ENCODE measurements at regions not wholly inside any gene's neighbourhood (a gene's known extent, or its start where the extent isn't known, plus 50 kb on each side); places are given as distances from the start of the nearest gene placed in this dataset.
"Not testable (repeated sequence)": the region's sequence is repeated elsewhere in the genome, so short reads cannot be mapped to it uniquely, and the experiment has no call there.

DNA sequence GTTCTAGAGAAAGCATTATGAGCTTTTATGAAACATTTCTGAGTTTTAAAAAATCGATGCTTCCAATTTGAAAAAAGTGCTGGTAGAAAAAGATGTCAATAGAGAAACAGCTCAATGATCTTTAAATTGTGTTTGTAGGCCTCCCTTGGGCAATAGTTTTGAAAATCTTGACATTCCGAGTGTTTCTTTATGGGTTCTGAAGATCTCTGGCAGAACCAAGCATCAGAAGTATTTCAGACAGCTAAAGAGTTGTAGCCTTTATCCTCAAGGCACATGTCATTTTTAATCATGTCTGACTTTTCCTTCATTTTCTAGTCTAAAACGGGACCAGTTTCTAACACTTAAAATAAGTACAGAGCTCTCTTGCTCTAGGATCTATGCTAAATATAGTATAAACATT, 188.1 kb upstream of the CBLB start:
- Mint-ChIP-seq H3K4me3 (no peak overlapping the region), H3K27me3 (no peaks in the 10 kb centered on the region), H3K4me1 (peaks cover 9% of the 10 kb centered on the region), H3K27ac (no peak overlapping the region), H3K9me3 (ENCODE audit: low read depth) (peaks cover 3% of the 10 kb centered on the region), H3K36me3 (ENCODE audit: low read depth) (peaks cover under 1% of the 10 kb centered on the region)
- ATAC-seq (no peak), DNase-seq (no peak)
- CTCF ChIA-PET = interaction anchor here (1.7 kb wide), 1 partner anchor 10 kb away, joined by 6 read pairs; no protein-coding TSS in a partner anchor
- intact Hi-C loops (cut with DNase I, micrococcal nuclease) = no loop called here
- POLR2A ChIA-PET = no interaction called here

DNA sequence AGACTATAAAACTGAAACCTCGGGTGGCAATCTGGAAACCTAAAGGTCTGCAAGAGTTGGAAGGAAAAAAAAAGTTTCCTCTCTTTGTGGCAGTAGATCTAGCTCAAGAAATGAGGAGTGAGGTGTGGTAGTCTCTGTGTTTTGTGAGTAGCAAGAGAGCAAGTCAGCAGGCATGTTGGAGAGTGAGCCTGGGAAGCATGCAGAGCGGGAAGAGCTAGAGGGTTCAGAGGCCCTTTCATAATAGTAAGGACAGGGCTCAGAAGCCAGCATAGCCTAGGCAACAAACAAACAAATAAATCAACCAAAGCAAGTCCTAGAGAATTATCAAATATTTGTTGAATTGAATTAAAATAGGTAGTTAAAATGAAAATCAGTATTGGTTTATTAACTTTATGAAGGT, 189.7 kb upstream of the CBLB start:
- ATAC-seq (no peak), DNase-seq (no peak)
- H3K4me1 Mint-ChIP-seq = peaks cover 9% of the 10 kb centered on the region
- POLR2A ChIA-PET = interaction anchor here (0.6 kb wide), 2 partner anchors 9 to 44 kb away, joined by 3 read pairs; no protein-coding TSS in a partner anchor
- H3K9me3 Mint-ChIP-seq (ENCODE audit: low read depth) = peaks cover 3% of the 10 kb centered on the region
- no peak overlapping the region for H3K27ac Mint-ChIP-seq
- intact Hi-C loops (cut with DNase I, micrococcal nuclease) = no loop called here
- H3K4me3 Mint-ChIP-seq = no peak overlapping the region
- CTCF ChIA-PET = interaction anchor here (0.6 kb wide), 1 partner anchor 13 kb away, joined by 3 read pairs; no protein-coding TSS in a partner anchor
- H3K27me3 Mint-ChIP-seq = no peaks in the 10 kb centered on the region
- H3K36me3 Mint-ChIP-seq (ENCODE audit: low read depth) = no peaks in the 10 kb centered on the region

DNA sequence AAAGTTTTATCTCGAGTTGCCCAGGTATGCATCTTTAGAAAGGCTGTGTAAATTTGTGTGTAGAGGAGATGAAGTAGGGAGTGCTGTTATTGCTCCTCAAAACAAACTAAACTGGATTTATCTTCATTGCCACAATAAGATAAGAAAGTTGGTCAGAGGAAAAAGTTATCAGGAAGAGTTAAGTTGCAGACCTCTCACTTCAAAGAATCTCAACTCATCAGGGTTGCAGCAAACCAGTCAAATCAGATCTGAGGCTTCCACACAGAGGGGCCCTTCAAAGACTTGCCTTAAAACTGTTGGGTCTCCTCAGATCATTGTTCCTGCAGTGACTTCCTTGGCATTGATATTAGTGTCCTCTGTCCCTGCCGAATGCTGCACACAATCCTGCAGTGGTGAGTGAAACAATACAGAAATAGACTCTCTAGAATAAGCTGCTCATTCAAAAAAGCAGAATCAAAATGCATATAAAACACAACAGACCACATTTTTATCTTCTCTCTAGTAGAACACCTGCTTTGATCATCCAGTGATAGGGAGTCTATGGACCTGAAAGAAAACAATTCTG, 191.2 kb upstream of the CBLB start:
- H3K27ac Mint-ChIP-seq = no peak overlapping the region
- peaks cover 9% of the 10 kb centered on the region for H3K4me1 Mint-ChIP-seq
- ChIA-PET POLR2A (no interaction called here), CTCF (no interaction called here)
- ATAC-seq (no peak), DNase-seq (no peak)
- peaks cover 2% of the 10 kb centered on the region for H3K36me3 Mint-ChIP-seq (ENCODE audit: low read depth)
- peaks cover 8% of the 10 kb centered on the region for H3K9me3 Mint-ChIP-seq (ENCODE audit: low read depth)
- intact Hi-C loops (cut with DNase I, micrococcal nuclease) = no loop called here
- H3K27me3 Mint-ChIP-seq = no peaks in the 10 kb centered on the region
- H3K4me3 Mint-ChIP-seq = no peak overlapping the region

DNA sequence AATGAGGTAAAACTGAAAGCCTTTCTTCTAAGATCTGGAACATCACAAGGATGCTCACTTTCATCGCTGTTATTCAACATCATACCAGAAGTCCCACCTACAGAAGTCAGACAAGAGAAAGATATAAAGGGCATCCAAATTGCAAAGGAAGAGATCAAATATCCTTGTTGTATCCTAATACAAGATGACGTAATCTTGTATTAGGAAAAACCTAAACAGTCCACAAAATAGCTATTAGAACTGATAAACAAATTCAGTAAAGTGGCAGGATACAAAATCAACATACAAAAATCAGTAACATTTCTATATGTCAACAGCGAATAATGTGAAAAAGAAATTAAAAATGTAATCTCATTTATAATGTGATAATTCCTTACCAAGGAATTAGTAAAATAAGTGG, 195.1 kb upstream of the CBLB start:
- ChIA-PET POLR2A (no interaction called here), CTCF (no interaction called here)
- intact Hi-C loops (cut with DNase I, micrococcal nuclease) = no loop called here
- Mint-ChIP-seq H3K27ac (no peak overlapping the region), H3K27me3 (no peaks in the 10 kb centered on the region), H3K9me3 (ENCODE audit: low read depth) (peaks cover 8% of the 10 kb centered on the region), H3K36me3 (ENCODE audit: low read depth) (peaks cover 2% of the 10 kb centered on the region), H3K4me3 (no peak overlapping the region), H3K4me1 (peaks cover 12% of the 10 kb centered on the region)
- DNase-seq (no peak), ATAC-seq (no peak)

DNA sequence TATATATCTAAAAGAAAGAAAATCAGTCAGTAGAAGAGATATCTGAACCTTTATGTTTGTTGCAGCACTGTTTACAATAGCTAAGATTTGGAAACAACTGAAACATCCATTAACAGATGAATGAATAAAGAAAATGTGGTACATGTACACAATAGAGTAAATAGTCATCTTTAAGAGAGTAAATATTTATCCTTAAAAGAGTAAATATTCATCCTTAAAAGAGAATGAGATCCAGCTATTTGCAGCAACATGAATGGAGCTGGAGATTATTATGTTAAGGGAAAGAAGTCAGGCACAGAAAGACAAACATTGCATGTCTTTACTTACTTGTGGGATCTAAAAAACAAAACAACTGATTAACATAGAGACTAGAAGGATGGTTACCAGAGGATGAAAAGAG, 197.0 kb upstream of the CBLB start:
- Mint-ChIP-seq H3K27ac (no peak overlapping the region), H3K4me3 (no peak overlapping the region), H3K9me3 (ENCODE audit: low read depth) (peaks cover 10% of the 10 kb centered on the region), H3K27me3 (no peaks in the 10 kb centered on the region), H3K36me3 (ENCODE audit: low read depth) (peaks cover 2% of the 10 kb centered on the region), H3K4me1 (peaks cover 15% of the 10 kb centered on the region)
- intact Hi-C loops (cut with DNase I, micrococcal nuclease) = no loop called here
- ChIA-PET POLR2A (no interaction called here), CTCF (interaction anchor here (0.8 kb wide), 1 partner anchor 19 kb away, joined by 3 read pairs; no protein-coding TSS in a partner anchor)
- ATAC-seq (no peak), DNase-seq (no peak)

DNA sequence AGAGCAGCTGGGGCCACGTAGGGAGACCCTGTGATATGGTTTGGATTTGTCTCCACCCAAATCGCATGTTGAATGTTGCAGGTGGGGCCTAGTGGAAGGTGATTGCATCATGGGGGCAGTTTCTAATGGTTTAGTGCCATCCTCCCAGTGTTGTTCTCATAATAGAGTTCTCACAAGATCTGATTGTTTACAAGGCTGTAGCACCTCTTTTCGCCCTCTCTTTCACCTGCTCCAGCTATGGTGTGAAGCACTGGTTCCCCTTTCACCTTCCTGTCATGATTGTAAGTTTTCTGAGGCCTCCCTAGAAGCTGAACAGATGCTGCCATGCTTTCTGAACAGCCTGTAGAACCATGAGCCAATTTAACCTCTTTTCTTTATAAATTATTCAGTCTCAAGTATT, 198.9 kb upstream of the CBLB start:
- ChIA-PET CTCF (interaction anchor here (1.7 kb wide), 1 partner anchor 541 kb away, joined by 5 read pairs; no protein-coding TSS in a partner anchor), POLR2A (no interaction called here)
- Mint-ChIP-seq H3K4me1 (peaks cover 15% of the 10 kb centered on the region), H3K27ac (peak overlapping the region; percentile 49), H3K4me3 (no peak overlapping the region), H3K9me3 (ENCODE audit: low read depth) (peaks cover 10% of the 10 kb centered on the region), H3K36me3 (ENCODE audit: low read depth) (peaks cover 2% of the 10 kb centered on the region), H3K27me3 (no peaks in the 10 kb centered on the region)
- no peak for ATAC-seq
- intact Hi-C loops (cut with DNase I, micrococcal nuclease) = no loop called here
- DNase-seq = no peak

DNA sequence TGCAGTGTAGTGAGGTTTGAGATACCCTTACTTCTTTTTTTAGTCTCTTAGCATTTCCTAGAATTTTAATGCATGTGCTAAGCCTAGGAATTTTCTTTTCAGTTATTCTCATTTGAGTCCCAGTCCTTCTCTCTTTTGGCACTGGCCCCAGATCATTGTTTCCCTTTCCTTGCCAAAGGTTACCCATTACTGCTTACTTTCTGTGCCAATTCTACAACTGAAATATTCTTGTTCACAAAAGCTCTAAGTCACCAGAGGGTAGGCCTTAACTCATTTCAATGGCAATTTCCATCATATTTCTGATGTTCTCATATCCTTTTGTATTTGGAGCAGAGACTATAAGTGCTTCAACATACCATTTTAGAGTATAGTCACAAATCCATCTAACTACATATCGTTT, 199.6 kb upstream of the CBLB start:
- POLR2A ChIA-PET = no interaction called here
- Mint-ChIP-seq H3K27me3 (no peaks in the 10 kb centered on the region), H3K9me3 (ENCODE audit: low read depth) (peaks cover 10% of the 10 kb centered on the region), H3K36me3 (ENCODE audit: low read depth) (peaks cover 2% of the 10 kb centered on the region), H3K27ac (peak overlapping the region; percentile 39), H3K4me3 (no peak overlapping the region), H3K4me1 (peaks cover 15% of the 10 kb centered on the region)
- no peak for ATAC-seq
- no peak for DNase-seq
- CTCF ChIA-PET = interaction anchor here (1.7 kb wide), 1 partner anchor 541 kb away, joined by 5 read pairs; no protein-coding TSS in a partner anchor
- intact Hi-C loops (cut with DNase I, micrococcal nuclease) = no loop called here

DNA sequence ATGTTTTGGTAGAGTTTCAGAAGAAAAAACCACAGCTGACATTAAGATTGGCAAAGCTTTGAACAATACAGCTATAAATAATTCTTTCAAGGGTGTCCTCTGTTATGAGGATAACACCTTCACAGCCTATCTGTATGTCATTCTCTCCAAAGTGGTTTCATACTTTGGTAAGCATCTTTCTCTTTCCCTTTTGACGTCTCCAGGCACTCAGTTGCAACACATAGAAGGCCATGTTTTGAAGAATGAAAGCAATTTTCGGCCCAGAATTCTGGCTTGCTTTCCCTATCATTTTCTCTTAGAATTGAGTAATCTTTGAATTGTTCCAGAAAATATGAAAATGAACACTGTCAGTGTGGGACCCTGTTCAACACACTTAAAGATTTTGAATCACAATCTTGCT, 200.0 kb upstream of the CBLB start:
- DNase-seq = no peak
- ATAC-seq = peak; percentile 98

DNA sequence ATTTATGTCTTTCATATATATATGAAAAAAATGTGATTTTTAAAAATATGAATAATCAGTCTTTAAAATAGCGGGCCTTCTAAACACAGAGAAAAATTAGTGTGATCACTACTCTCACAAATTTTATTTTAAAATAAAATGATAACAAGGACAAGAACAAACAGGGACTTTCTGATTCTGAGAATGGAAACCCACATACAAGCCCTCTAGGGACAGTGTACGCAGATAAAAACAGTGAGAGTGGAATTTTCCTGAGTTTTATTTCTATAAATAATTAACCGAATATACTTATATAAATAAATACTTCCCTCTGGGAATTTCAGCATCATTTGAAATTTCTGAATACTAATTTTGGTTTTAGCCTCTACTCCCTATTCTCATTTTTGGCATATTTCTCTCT, 201.4 kb upstream of the CBLB start:
- DNase-seq = no peak
- no peak for ATAC-seq
- intact Hi-C loops (cut with DNase I, micrococcal nuclease) = no loop called here
- ChIA-PET POLR2A (no interaction called here), CTCF (no interaction called here)
- Mint-ChIP-seq H3K4me3 (no peak overlapping the region), H3K27me3 (no peaks in the 10 kb centered on the region), H3K27ac (no peak overlapping the region), H3K9me3 (ENCODE audit: low read depth) (peaks cover 2% of the 10 kb centered on the region), H3K36me3 (ENCODE audit: low read depth) (no peaks in the 10 kb centered on the region), H3K4me1 (peaks cover 15% of the 10 kb centered on the region)

More for the DNA sequence above, 200.0 kb upstream of the CBLB start:
- Mint-ChIP-seq H3K36me3 (ENCODE audit: low read depth) (peaks cover 2% of the 10 kb centered on the region), H3K27ac (peak overlapping the region; percentile 53), H3K27me3 (no peaks in the 10 kb centered on the region), H3K9me3 (ENCODE audit: low read depth) (peaks cover 7% of the 10 kb centered on the region), H3K4me1 (peaks cover 15% of the 10 kb centered on the region), H3K4me3 (no peak overlapping the region)
- POLR2A ChIA-PET = no interaction called here
- intact Hi-C loops (cut with DNase I, micrococcal nuclease) = no loop called here
- CTCF ChIA-PET = interaction anchor here (1.7 kb wide), 1 partner anchor 540 kb away, joined by 5 read pairs; no protein-coding TSS in a partner anchor

DNA sequence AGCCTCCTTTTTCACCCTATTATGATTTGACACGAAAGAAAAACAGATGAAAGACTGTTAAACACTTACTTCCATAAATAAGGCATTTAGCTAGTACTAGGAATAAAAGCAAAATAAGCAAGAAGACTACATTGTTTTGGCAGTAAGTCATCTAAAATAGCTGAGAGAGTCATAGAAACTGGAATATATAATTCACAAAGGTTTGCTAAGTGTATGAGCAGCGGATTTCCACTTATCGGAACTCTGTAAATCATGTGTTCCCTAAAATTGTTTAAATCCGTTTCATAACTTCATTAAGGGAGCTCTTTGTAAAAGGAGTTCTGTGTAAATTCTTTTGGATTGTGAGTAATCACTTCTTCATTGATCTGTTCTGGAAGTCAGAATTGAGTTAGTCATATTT, 202.5 kb upstream of the CBLB start:
- Mint-ChIP-seq H3K27ac (no peak overlapping the region), H3K36me3 (ENCODE audit: low read depth) (no peaks in the 10 kb centered on the region), H3K4me1 (peaks cover 15% of the 10 kb centered on the region), H3K27me3 (no peaks in the 10 kb centered on the region), H3K9me3 (ENCODE audit: low read depth) (peaks cover 4% of the 10 kb centered on the region), H3K4me3 (no peak overlapping the region)
- intact Hi-C loops (cut with DNase I, micrococcal nuclease) = no loop called here
- CTCF ChIA-PET = no interaction called here
- ATAC-seq (no peak), DNase-seq (no peak)
- POLR2A ChIA-PET = interaction anchor here (0.7 kb wide), 1 partner anchor 17 kb away, joined by 3 read pairs; no protein-coding TSS in a partner anchor

DNA sequence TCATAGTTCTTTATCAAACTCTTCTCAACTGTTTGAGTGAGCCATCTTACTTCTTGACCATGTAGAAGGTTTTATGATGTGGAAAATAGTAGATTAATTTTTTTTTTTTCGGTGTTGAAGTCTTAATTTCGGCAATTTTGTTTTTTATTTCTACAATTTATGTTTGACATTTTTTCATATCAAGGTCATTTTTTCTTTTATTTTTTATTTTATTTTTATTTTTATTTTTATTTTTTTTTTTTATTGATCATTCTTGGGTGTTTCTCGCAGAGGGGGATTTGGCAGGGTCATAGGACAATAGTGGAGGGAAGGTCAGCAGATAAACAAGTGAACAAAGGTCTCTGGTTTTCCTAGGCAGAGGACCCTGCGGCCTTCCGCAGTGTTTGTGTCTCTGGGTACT, 203.8 kb upstream of the CBLB start:
- CTCF ChIA-PET; H3K4me3 Mint-ChIP-seq; DNase-seq; H3K36me3 Mint-ChIP-seq (ENCODE audit: low read depth); ATAC-seq; H3K27ac Mint-ChIP-seq; POLR2A ChIA-PET; intact Hi-C loops (cut with DNase I, micrococcal nuclease); H3K27me3 Mint-ChIP-seq; H3K9me3 Mint-ChIP-seq (ENCODE audit: low read depth): not testable (repeated sequence)
- peaks cover 15% of the 10 kb centered on the region for H3K4me1 Mint-ChIP-seq

DNA sequence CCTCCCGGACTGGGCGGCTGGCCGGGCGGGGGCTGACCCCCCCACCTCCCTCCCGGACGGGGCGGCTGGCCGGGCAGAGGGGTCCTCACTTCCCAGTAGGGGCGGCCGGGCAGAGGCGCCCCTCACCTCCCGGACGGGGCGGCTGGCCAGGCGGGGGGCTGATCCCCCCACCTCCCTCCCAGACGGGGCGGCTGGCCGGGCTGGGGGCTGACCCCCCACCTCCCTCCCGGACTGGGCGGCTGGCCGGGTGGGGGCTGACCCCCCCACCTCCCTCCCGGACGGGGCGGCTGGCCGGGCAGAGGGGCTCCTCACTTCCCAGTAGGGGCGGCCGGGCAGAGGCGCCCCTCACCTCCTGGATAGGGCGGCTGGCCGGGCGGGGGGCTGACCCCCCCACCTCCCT, 205.0 kb upstream of the CBLB start:
- H3K27ac Mint-ChIP-seq; H3K27me3 Mint-ChIP-seq; CTCF ChIA-PET; intact Hi-C loops (cut with DNase I, micrococcal nuclease); H3K4me3 Mint-ChIP-seq; POLR2A ChIA-PET; H3K4me1 Mint-ChIP-seq; H3K36me3 Mint-ChIP-seq (ENCODE audit: low read depth); H3K9me3 Mint-ChIP-seq (ENCODE audit: low read depth); ATAC-seq; DNase-seq: not testable (repeated sequence)
